Cerebellar nuclear complex (tissue), 1 donor: ENCODE measurements at regions not wholly inside any gene's neighbourhood (a gene's known extent, or its start where the extent isn't known, plus 50 kb on each side); places are given as distances from the start of the nearest gene placed in this dataset.

ENCODE experiments used
- DNase-seq, 2 experiments: peaks; one replicate each; lab custom pipeline; 2025; lab: John Stamatoyannopoulos, UW

DNA sequence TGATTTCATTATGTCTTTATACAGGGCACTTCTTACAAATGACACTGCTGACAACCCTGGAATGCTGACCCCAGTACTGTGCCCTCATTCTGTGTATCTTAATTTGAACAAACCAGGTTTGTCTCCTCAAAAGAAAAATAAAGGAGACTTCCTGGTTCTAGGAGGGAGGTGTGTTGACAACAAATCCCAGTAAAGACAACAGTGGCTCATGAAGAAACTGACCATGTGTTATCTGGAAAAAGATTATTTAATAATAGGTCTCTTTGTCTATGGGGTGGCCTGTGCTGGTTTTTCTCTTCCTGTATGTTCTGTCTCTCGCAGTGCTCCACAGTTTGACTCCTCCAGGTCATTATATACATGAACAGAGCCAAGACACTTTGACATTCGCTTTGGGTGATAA lies 454.6 kb downstream of the LMO4 start:
- no peak for DNase-seq

DNA sequence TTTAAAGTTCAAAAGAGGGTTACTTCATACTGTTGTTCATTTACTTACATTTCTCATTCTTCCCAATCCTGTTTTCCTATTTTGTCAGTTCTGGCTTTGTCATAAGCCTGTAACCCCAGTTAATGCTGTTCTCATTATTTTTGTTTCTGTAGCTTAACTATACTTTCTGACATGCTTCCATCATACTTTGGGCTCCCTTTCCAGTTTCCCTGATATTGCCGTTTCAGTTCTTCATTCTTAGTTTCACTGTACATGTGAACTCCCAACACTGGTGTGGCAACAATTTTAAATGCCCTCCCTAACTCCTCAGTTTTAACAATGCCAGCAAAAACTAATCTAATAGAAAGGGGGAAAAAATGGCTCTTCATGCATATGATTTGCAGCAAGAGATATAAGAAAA lies 456.7 kb downstream of the LMO4 start:
- DNase-seq = no peak

DNA sequence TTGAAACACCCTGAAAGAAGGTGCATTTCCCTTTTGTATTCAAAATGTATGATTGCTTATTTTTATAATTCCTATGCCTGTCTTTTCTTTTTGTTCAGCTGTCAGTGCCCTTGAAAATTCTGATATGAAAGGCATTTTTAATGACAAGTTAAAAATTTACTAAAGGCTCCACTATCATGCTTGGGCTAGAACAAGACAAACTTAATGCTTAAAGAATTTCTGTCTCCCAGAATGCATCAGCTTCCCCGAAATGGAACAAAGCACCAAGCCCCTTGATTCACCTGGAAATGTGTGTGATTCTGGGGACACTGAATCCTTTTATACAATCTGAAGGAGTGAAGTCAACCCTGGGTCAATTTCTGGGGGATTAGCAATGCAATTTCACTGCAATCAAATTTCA lies 457.5 kb downstream of the LMO4 start:
- DNase-seq = no peak

- DNase-seq = no peak
Measured at GRCh38 chr1:87786861-87787545, 458.3 kb downstream of the LMO4 start.

DNA sequence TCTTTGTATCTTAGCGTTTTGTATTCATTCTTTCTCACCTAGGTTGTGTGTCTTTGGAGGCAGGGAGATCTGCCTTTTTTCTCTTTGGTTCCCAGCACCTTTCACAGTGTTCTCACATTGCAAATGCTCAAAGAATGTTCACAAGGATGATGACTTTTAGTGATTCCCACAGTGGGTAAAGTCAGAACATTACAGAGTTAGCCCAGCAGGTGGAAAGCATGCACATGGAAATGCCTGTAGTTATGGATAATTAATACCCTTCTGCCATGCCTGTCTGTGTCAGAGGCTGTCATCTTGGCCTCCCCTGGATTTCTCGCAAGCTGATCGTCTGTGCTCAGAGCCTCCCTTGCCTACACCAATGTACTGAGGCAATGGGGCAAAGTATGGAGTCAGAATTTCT lies 458.9 kb downstream of the LMO4 start:
- no peak for DNase-seq

GRCh38 chr1:87790756-87791155 lies 462.1 kb downstream of the LMO4 start:
- no peak for DNase-seq

DNA sequence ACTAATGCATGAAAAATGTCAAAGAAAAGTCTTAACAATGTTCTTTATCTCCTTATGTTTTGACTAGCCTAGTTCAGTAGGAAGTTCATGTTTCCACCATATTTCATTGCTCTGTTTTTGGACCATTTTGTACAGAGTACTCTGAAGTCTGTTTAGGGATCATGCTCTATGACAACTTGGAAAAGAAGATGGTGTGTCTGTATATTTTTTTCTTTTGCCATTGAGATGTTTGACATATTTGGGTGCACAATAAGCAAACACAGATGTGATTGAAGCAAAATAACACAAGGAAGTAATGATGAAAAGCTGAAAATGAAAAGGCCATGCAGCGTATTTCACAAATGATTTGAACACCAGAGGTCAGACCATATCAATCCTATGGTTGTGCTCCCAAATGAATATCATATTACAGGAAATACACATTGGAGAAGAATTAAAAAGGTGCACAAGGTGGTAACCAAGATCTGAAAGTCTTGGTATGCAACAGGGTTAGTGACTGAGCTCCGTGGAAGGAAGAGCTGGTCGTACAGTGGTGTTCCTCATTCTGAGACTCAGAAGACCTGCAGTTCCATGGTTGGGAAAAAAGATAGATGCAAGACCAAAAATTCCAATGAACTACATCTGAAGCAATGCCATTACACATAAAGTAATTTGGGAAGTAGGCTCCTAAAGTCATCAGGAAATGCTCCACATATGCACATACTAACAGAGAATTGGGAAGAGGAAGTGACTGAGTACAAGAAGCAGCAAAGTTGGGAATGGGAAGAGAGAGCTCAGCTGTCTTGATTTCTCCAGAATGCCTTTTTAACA lies 463.5 kb downstream of the LMO4 start:
- no peak for DNase-seq

- no peak for DNase-seq
Measured at GRCh38 chr1:87794788-87795614, 466.3 kb downstream of the LMO4 start.

DNA sequence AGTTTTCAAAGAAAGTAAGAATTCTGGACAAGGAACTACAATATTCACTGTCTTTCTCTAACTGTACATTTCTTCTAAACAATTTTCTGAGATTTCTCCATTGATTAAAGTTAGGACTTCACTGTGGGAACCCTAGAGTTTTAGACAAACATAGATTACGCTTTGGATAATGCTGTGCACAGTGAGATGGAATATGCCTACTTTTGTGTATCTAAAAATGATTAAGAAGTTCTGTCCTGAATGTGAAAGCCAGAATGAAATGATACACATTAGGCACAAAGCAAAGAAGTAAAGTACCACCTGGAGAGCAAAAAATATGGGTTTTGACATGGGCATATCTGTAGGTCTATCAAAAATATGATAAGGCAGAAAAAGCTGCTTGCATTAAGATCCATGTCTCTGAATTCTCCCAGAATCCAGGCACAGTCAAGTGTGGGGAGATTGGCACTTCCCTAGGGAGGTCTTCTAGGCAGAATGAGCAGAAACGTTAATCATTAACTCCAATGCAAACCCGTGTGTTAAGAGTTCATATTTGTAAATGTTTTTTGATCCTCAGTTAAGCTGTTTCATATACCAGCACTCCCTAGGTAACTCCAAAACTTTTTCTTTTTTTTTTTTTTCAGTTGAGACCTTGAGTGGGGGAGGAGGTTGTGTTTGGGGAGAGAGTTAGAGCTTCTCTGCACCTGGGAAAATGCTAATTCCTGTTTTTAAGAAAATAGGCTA lies 467.1 kb downstream of the LMO4 start:
- DNase-seq = no peak

GRCh38 chr1:87796471-87796901 lies 467.8 kb downstream of the LMO4 start:
- DNase-seq = no peak

- no peak for DNase-seq
Measured at GRCh38 chr1:87799451-87799850, 470.8 kb downstream of the LMO4 start.

GRCh38 chr1:87800006-87800405 lies 471.3 kb downstream of the LMO4 start:
- no peak for DNase-seq

DNA sequence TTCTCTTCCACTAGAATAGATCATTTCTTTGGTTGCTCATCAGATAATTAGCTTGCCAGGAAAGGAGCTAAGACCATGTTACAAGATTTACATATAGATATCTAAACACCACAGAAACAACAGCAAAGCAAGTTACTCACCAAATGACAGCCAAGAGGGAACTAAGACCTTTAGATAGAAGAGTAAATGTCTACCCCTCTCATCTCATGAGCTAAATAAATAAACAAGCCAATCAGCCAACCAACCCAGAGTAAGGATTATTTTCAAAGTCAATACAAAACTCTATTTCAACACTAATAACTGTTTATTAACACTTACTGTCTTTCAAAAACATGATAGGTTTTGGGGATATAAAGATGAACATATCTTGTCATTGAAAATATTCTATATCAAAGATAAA lies 474.7 kb downstream of the LMO4 start:
- no peak for DNase-seq

DNA sequence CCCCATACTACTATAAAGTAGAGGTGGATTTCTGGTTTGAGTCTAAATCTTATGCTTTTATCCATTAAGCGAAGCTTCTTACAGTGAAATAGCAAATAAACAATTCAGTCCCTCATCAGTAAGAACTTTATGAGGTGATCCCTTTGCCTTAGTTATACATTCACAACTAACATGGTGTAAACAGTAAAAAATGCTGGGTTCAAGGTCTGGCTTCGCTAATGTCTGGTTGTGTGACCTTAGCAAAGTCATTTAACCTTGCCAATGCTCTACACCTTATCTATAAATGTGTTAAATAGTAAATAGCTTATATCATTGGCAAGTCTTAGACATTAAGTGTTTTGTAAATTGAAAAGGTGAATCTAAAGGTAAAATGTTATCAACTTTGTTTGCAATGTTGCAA lies 475.4 kb downstream of the LMO4 start:
- DNase-seq = no peak

- DNase-seq = no peak
Measured at GRCh38 chr1:87805666-87806378, 477.1 kb downstream of the LMO4 start.

GRCh38 chr1:87806379-87807094 lies 477.9 kb downstream of the LMO4 start:
- DNase-seq = no peak

- DNase-seq = no peak
Measured at GRCh38 chr1:87810166-87810565, 481.5 kb downstream of the LMO4 start.

DNA sequence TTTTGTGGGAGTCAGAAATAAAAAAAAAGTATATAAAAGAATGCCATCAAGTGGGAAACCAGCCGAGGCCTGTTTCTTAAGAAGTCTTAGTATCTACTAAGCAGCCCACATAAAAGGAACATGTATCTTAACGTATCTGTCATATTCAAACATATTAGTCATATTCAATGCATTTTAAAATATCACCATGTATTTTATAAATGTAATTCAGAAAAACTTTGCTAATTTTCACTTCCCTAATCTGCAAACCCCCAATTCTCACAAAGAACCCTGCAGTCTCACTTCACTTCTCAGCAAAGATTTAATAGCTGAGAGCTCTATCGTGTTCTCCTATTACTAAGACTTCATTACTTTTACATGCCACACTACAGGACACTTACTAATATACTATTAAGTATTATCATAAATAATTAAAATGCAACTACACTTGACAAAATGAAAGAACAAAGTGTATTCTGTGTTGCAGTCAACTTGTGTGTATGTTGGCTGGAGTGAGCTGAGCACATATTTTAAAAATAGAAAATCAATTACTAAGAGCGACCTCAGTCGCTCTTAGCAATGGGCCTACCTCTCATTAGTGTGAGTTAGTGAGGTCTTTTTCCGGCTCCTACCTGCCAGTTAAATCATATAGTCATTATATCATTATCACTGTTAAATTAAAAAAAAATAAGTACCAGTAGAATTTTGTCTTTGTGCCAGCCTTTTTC lies 484.3 kb downstream of the LMO4 start:
- no peak for DNase-seq

DNA sequence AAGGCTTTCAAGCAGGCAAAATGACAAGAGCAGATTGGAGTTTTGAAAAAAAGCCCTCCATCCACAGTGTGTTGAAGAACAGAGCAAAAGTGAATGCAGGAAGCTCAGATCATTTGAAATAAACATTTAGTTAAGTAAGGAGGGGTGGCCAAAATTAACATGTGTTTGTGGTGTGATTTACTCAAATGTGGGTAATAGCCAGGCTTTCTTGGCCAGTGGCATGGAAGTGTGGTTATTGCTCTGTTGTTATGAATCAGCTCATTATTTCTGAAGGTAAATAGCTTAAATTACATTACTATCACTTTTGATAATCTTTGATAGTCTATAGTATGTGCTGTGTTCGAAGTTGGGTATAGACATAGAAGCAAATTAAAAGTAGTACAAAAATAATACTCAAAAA lies 485.9 kb downstream of the LMO4 start:
- DNase-seq = no peak

DNA sequence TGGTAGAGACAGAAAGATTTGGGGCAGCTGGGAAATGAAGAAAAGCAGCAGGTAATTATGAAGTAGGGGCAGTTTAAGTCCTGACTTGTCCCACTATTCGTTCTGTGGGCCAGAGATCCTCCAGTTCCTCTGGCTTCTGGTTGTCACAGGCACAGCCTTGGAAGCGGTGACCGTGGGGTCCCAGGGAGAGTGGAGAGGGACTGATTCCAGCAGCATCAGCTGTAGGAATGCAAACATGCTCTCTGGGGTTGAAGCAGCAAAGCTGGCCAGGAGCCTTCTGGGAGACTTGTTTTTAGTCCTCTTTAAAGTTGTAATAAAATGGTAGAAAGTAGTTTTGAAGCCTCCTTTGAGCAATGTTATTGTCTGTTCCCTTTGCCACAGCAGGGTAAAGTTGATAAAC lies 488.0 kb downstream of the LMO4 start:
- no peak for DNase-seq
